ENCODE measurements at regions not wholly inside any gene's neighbourhood (a gene's known extent, or its start where the extent isn't known, plus 50 kb on each side); places are given as distances from the start of the nearest gene placed in this dataset.

DNA sequence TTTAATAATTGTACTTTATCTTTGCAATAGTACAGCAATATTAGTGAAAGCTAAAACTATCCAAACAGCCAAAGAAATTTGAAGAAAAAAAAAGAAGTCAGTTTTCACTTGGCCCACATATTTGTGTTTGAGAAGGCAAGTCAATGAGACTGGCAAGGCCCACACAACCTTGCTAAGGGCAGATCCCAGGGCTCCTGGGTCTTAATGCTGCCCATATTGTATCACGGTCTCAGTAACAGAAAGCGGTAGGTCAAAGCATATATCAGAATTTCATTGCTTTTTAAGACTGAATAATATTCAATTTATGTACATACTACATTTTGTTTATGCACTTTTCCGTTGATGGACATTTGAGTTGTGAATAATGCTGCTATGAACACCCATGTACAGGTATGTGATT, 262.0 kb upstream of the TOPAZ1 start:
- TF ChIP-seq, protein P1, sequence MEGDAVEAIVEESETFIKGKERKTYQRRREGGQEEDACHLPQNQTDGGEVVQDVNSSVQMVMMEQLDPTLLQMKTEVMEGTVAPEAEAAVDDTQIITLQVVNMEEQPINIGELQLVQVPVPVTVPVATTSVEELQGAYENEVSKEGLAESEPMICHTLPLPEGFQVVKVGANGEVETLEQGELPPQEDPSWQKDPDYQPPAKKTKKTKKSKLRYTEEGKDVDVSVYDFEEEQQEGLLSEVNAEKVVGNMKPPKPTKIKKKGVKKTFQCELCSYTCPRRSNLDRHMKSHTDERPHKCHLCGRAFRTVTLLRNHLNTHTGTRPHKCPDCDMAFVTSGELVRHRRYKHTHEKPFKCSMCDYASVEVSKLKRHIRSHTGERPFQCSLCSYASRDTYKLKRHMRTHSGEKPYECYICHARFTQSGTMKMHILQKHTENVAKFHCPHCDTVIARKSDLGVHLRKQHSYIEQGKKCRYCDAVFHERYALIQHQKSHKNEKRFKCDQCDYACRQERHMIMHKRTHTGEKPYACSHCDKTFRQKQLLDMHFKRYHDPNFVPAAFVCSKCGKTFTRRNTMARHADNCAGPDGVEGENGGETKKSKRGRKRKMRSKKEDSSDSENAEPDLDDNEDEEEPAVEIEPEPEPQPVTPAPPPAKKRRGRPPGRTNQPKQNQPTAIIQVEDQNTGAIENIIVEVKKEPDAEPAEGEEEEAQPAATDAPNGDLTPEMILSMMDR (IDR thresholded peaks at IDR 0.05; ENCODE audit: poor library complexity), result no peak
- TF ChIP-seq EZH2 (IDR thresholded peaks at IDR 0.05; ENCODE audit: borderline replicate concordance) (no peak), EZH2phosphoT487 (IDR thresholded peaks at IDR 0.05; ENCODE audit: low read depth, severe bottlenecking, unreplicated experiment) (no peak)

Measured in hepatocyte (in vitro differentiated cells).